Psoas muscle (tissue), 7 donors: ENCODE measurements at regions not wholly inside any gene's neighbourhood (a gene's known extent, or its start where the extent isn't known, plus 50 kb on each side); places are given as distances from the start of the nearest gene placed in this dataset.
"Not testable (repeated sequence)": the region's sequence is repeated elsewhere in the genome, so short reads cannot be mapped to it uniquely, and the experiment has no call there.

Experiments
- ATAC-seq, 4 donors: fragments of 200-7000 bp; cut with Tn5 transposase; one replicate each; pipeline ENCODE4 v1.9.1; 2020; ENCODE audit warnings: moderate library complexity in 3 of 4, mild to moderate bottlenecking in 2 of 4
- DNase-seq, 2 donors: peaks; one replicate each; pipeline ENCODE4 v3.0.0-alpha.2; 2020
- H3K27ac ChIP-seq: fragments of 200-600 bp; one replicate; pipeline ENCODE4 v1.8.0; 2022
- H3K27me3 ChIP-seq, 3 donors: fragments of 200-600 bp in 1 of 3; one replicate each; pipeline versions ENCODE4 v1.6.1 to v1.8.0; 2013 to 2022; ENCODE audit warnings: low read length in 2 of 3, mild to moderate bottlenecking in 2 of 3, moderate library complexity in 1 of 3; ENCODE audit not compliant: insufficient read depth in 3 of 3
- H3K36me3 ChIP-seq, 2 donors: fragments of 200-600 bp in 1 of 2; one replicate each; pipeline versions ENCODE4 v1.6.1 to v1.8.0; 2013 to 2022; ENCODE audit warnings: low read depth in 1 of 2, mild to moderate bottlenecking in 1 of 2, moderate library complexity in 1 of 2; ENCODE audit not compliant: insufficient read depth in 1 of 2
- H3K4me1 ChIP-seq: fragments of 200-600 bp; one replicate; pipeline ENCODE4 v1.8.0; 2022
- H3K4me3 ChIP-seq: fragments of 200-600 bp; one replicate; pipeline ENCODE4 v1.8.0; 2022; ENCODE audit warnings: mild to moderate bottlenecking
- H3K9me3 ChIP-seq: fragments of 200-600 bp; one replicate; pipeline ENCODE4 v1.8.0; 2022
- WGBS, 3 donors: extraction: QIAGEN DNeasy Blood & Tissue Kit; methylation state at CpG; one replicate each; pipeline versions ENCODE4 v1.1.6 to v1.1.7; 2013; 5-methylcytosine and 5-hydroxymethylcytosine counted together
- intact Hi-C, 2 donors: fragments of 100-400 bp; cut with DNase I; formaldehyde crosslinking; loops; one replicate each; pipeline versions ENCODE4 v1.11.0 to v1.14.2; 2022
- TF ChIP-seq, protein P1 (sequence below): fragments of 200-600 bp; IDR thresholded peaks from one replicate; pipeline ENCODE4 v1.8.0; 2022; ENCODE audit warnings: antibody characterized with exemption
- donor health status: healthy with polysubstance abuse.
- donor health status: DM: no; HTN: no; CAD: no; lungs with moderate emphysema.
- donor health status: Bipolar disorder and iron deficiency.
- donor health status: healthy.
- donor health status: DM: yes; HTN: yes; CAD: no.
- donor health status: DM: no; HTN: no; CAD: no.
- donor health status: DM: yes; HTN: yes; CAD: no.

DNA sequence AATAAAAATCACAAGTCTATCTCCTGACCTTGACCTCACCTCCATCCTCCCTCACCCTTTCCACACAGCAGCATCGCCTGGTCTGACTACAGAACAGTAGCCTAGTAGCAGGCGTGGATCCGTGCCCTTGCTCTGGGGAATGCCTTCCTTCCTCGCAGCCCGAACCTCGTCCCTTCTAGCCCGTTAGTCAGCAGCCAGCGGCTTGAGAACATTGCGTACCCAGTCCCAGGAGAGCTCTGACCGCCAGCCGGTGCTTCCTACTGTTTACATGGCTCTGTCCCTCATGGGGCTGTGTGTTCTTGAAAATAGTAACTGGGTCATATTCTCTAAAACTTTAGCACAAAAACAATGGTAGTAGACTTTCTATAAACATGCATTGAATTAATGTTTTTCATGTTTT, 682.7 kb upstream of the IGFBP3 start:
- peak; percentile 75 to 93 (median 92) for ATAC-seq
- H3K9me3 ChIP-seq, result no peaks in the 10 kb centered on the region
- intact Hi-C loops, result no loop called here
- TF ChIP-seq, protein P1, sequence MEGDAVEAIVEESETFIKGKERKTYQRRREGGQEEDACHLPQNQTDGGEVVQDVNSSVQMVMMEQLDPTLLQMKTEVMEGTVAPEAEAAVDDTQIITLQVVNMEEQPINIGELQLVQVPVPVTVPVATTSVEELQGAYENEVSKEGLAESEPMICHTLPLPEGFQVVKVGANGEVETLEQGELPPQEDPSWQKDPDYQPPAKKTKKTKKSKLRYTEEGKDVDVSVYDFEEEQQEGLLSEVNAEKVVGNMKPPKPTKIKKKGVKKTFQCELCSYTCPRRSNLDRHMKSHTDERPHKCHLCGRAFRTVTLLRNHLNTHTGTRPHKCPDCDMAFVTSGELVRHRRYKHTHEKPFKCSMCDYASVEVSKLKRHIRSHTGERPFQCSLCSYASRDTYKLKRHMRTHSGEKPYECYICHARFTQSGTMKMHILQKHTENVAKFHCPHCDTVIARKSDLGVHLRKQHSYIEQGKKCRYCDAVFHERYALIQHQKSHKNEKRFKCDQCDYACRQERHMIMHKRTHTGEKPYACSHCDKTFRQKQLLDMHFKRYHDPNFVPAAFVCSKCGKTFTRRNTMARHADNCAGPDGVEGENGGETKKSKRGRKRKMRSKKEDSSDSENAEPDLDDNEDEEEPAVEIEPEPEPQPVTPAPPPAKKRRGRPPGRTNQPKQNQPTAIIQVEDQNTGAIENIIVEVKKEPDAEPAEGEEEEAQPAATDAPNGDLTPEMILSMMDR, result no peak
- peak; percentile 91 to 96 for DNase-seq
- peak overlapping the region; percentile 43 for H3K27ac ChIP-seq
- WGBS, 3 donors, result 13 to 33% (median 19%) methylated on average over 11 of the region's 11 CpGs
- no peaks in the 10 kb centered on the region for H3K36me3 ChIP-seq
- H3K27me3 ChIP-seq, result no peaks in the 10 kb centered on the region
- H3K4me3 ChIP-seq, result no peak overlapping the region
- no peaks in the 10 kb centered on the region for H3K4me1 ChIP-seq

DNA sequence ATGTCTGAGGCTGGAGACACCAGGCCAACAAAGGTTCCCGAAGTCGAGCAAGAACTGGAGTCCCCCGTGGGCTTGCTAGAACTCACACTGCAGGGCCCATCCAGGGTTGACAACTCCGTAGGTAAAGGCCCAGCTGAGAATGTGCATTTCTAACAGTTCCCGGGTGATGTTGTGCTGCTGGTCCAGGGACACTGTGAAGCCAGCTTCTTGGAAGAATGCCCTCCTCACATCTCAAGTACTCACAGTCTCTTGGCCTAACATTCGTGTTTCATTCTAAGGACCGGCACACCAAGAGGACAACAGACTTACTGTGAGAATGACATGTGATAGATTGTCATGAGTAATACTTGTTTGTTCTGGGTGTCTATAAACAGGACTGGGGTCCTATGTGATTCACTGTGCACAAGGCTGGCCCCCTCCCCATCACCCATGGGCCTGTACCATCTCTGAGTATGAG, 682.3 kb upstream of the IGFBP3 start:
- peak; percentile 18 to 55 for DNase-seq
- Histone ChIP-seq H3K4me1 (no peaks in the 10 kb centered on the region), H3K36me3 (no peaks in the 10 kb centered on the region), H3K27me3 (no peaks in the 10 kb centered on the region), H3K9me3 (no peaks in the 10 kb centered on the region), H3K27ac (peak overlapping the region; percentile 43), H3K4me3 (no peak overlapping the region)
- TF ChIP-seq, protein P1, result no peak
- intact Hi-C loops, result no loop called here
- peak; percentile 31 to 61 (median 52) for ATAC-seq
- WGBS, 3 donors, result 42 to 71% (median 54%) methylated on average over 7 of the region's 7 CpGs

DNA sequence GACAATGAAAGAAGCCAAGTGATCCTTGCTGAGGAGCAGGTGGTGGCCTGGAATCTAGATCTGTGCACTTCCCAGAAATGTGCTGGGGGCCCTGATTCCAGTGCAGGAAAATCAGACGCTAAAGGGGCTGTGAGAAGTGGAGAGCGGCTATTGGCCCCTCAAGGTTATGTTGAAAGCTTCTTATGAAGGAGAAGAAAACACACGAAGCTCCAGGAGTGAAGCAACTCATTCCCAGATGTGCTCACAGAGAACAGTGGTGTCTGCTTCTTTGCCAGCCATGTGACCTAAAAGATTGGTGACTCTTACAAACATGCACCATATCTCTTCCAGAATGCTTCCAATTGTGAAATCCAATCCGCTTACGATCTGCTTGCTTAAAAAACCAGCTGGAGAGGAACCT, 679.3 kb upstream of the IGFBP3 start:
- no peak overlapping the region for H3K27ac ChIP-seq

DNA sequence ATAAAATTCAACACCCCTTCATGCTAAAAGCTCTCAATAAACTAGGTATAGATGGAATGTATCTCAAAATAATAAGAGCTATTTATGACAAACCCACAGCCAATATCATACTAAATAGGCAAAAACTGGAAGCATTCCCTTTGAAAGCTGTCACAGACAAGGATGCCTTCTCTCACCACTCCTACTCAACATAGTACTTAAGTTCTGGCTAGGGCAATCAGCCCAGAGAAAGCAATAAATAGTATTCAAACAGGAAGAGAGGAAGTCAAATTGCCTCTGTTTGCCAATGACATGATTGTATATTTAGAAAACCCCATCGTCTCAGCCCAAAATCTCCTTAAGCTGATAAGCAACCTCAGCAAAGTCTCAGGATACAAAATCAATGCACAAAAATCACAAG, 673.8 kb upstream of the IGFBP3 start:
- H3K27me3 ChIP-seq, ATAC-seq, H3K4me1 ChIP-seq, H3K9me3 ChIP-seq, H3K36me3 ChIP-seq, H3K27ac ChIP-seq, H3K4me3 ChIP-seq, DNase-seq, intact Hi-C loops: not testable (repeated sequence)
- 36 to 59% (median 55%) methylated on average over 1 of the region's 1 CpG for WGBS, 3 donors

More for the DNA sequence above, 679.3 kb upstream of the IGFBP3 start:
- intact Hi-C loops, result no loop called here
- peak; percentile 49 to 56 for DNase-seq
- H3K9me3 ChIP-seq, result no peaks in the 10 kb centered on the region
- H3K4me3 ChIP-seq, result no peak overlapping the region
- H3K27me3 ChIP-seq, result no peaks in the 10 kb centered on the region
- ATAC-seq, result peak in 3 of 4 donors; percentile 26 to 53 (median 45)
- WGBS, 3 donors, result 60 to 78% (median 70%) methylated on average over 5 of the region's 5 CpGs
- no peaks in the 10 kb centered on the region for H3K36me3 ChIP-seq
- no peaks in the 10 kb centered on the region for H3K4me1 ChIP-seq
- TF ChIP-seq, protein P1, result no peak

DNA sequence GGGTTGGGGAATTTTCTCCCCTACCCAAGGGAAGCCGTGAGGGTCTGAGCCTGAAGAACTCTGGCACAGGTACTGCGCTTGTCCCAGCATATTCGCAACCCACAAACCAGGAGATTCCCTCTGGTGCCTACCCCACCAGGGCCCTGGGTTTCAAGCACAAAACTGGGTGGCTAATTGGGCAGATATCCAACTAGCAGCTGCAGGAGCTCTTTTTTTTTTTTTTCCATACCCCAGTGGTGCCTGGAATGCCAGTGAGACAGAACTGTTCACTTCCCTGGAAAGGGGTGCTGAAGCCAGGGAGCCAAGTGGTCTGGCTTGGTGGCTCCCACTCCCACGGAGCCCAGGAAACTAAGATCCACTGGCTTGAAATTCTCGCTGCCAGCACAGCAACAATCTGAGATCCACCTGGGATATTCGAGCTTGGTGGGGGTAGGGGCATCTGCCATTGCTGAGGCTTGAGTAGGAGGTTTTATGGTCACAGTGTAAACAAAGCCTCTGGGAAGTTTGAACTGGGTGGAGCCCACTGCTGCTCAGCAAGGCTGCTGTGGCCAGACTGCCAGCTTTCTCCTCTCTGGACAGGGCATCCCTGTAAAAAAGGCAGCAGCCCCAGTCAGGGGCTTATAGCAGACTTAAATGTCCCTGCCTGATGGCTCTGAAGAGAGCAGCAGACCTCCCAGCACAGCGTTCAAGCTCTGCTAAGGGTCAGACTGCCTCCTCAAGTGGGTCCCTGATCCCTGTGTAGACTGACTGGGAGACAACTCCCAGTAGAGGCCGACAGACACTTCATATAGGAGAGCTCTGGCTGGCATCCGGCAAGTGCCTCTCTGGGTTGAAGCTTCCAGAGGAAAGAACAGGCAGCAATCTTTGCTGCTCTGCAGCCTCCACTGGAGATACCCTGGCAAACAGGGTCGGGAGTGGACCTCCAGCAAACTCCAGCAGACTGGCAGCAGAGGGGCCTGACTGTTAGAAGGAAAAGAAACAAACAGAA, 670.1 kb upstream of the IGFBP3 start:
- H3K4me1 ChIP-seq, H3K9me3 ChIP-seq, ATAC-seq, H3K4me3 ChIP-seq, DNase-seq, H3K27me3 ChIP-seq, intact Hi-C loops, H3K36me3 ChIP-seq, H3K27ac ChIP-seq: not testable (repeated sequence)
- WGBS, 3 donors, result 60 to 72% (median 66%) methylated on average over 10 of the region's 10 CpGs
